ENCODE measurements at regions not wholly inside any gene's neighbourhood (a gene's known extent, or its start where the extent isn't known, plus 50 kb on each side); places are given as distances from the start of the nearest gene placed in this dataset.

DNA sequence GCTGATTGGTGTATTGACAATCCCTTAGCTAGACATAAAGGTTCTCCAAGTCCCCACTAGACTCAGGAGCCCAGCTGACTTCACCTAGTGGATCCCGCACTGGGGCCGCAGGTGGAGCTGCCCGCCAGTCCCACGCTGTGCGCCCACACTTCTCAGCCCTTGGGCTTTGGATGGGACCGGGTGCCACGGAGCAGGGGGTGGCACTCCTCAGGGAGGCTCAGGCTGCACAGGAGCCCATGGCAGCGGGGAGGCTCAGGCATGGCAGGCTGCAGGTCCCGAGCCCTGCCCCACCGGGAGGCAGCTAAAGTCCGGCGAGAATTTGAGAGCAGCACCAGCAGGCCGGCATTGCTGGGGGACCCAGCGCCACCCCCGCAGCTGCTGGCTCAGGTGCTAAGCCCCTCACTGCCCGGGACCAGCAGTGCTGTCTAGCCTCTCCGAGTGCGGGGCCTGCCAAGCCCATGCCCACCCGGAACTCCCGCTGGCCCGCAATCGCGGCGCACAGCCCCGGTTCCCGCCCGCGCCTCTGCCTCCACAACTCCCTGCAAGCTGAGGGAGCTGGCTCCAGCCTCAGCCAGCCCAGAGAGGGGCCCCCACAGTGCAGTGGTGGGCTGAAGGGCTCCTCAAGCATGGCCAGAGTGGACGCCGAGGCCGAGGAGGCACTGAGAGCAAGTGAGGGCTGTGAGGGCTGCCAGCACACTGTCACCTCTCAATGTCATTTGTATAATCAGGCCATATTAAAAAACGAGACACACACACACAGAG is 437.2 kb downstream of the CSNK1G3 start:
- TF ChIP-seq, protein P1, sequence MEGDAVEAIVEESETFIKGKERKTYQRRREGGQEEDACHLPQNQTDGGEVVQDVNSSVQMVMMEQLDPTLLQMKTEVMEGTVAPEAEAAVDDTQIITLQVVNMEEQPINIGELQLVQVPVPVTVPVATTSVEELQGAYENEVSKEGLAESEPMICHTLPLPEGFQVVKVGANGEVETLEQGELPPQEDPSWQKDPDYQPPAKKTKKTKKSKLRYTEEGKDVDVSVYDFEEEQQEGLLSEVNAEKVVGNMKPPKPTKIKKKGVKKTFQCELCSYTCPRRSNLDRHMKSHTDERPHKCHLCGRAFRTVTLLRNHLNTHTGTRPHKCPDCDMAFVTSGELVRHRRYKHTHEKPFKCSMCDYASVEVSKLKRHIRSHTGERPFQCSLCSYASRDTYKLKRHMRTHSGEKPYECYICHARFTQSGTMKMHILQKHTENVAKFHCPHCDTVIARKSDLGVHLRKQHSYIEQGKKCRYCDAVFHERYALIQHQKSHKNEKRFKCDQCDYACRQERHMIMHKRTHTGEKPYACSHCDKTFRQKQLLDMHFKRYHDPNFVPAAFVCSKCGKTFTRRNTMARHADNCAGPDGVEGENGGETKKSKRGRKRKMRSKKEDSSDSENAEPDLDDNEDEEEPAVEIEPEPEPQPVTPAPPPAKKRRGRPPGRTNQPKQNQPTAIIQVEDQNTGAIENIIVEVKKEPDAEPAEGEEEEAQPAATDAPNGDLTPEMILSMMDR (IDR thresholded peaks at IDR 0.05; ENCODE audit: low read depth, low read length, missing control alignments) = no peak
- Histone ChIP-seq H3K27ac (no peak overlapping the region), H3K36me3 (replicated peaks) (no peaks in the 10 kb centered on the region), H3K4me3 (ENCODE audit: low read depth, low read length) (no peak overlapping the region), H3K27me3 (replicated peaks) (no peaks in the 10 kb centered on the region)
- DNase-seq = no peak
- in situ Hi-C loops (cut with HindIII; ENCODE audit: low pct_ligation_motif_present, low sequenced_read_pairs) = no loop called here

DNA sequence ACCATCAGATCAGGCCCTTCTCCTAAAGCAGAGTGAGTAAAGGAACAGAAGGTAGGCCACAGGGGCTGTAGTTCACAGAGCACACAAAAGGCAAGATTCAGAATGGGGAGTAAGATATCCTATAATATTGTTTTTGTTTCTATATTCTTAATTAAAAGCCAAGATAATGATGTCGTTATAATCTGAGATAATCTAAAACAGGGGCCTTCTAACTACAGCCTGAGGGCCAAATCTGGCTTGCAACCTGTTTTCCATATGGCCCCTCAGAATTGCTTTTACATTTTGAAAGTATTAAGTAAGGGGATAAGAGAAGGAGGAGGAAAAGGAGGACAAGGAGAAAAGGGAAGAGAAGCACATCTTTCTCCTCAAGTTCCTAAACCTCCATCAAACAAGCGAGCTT is 435.8 kb downstream of the CSNK1G3 start:
- Histone ChIP-seq H3K27ac (no peak overlapping the region), H3K4me3 (ENCODE audit: low read depth, low read length) (no peak overlapping the region), H3K36me3 (replicated peaks) (no peaks in the 10 kb centered on the region), H3K27me3 (replicated peaks) (no peaks in the 10 kb centered on the region)
- no peak for DNase-seq
- in situ Hi-C loops (cut with HindIII; ENCODE audit: low pct_ligation_motif_present, low sequenced_read_pairs) = no loop called here
- TF ChIP-seq, protein P1 (IDR thresholded peaks at IDR 0.05; ENCODE audit: low read depth, low read length, missing control alignments) = no peak

DNA sequence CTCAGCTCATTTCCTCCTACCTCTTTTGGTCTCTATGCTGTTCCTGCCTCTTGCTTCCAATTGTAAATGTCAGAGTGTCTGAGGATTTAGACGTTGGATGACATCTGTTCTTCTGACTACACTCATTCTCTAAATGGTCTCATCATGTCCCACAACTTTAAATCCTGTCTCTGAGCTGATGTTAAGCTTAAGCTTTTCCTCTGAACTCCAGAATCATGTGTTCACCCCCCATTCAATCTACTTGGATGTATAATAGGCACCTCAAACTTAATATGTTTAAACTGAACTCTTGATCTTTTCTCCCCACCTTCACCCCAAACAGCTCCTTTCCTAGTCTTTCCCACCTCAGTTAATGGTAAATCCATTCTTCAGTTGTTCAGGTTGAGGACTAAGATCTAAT is 433.6 kb downstream of the CSNK1G3 start:
- Histone ChIP-seq H3K27me3 (replicated peaks) (no peaks in the 10 kb centered on the region), H3K4me3 (ENCODE audit: low read depth, low read length) (no peak overlapping the region)
- in situ Hi-C loops (cut with HindIII; ENCODE audit: low pct_ligation_motif_present, low sequenced_read_pairs) = no loop called here

DNA sequence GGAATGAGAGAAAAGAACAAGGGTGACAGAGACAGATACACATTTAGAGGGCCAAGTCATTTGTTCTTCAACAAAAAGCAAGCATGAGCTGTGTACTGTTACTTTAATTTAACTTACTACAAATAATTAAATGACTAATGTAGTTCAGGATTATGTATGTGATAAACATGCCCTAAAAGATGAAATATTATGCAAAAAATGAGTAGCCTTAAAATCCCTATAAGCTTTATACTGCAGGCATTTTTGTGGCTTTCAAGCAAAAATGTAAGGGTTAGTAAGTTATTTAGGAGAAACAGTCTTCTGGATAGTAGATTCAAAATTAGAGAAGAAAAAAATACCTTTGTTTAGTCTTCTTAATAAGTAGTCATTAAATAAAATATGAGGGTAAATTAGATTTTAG is 431.2 kb downstream of the CSNK1G3 start:
- in situ Hi-C loops (cut with HindIII; ENCODE audit: low pct_ligation_motif_present, low sequenced_read_pairs) = no loop called here
- no peaks in the 10 kb centered on the region for H3K36me3 ChIP-seq (replicated peaks)
- no peak overlapping the region for H3K27ac ChIP-seq
- H3K4me3 ChIP-seq (ENCODE audit: low read depth, low read length) = no peak overlapping the region
- TF ChIP-seq, protein P1 (IDR thresholded peaks at IDR 0.05; ENCODE audit: low read depth, low read length, missing control alignments) = no peak
- no peaks in the 10 kb centered on the region for H3K27me3 ChIP-seq (replicated peaks)
- no peak for DNase-seq

More for the DNA sequence above, 433.6 kb downstream of the CSNK1G3 start:
- TF ChIP-seq, protein P1 (IDR thresholded peaks at IDR 0.05; ENCODE audit: low read depth, low read length, missing control alignments) = no peak
- Histone ChIP-seq H3K36me3 (replicated peaks) (no peaks in the 10 kb centered on the region), H3K27ac (no peak overlapping the region)
- DNase-seq = no peak

DNA sequence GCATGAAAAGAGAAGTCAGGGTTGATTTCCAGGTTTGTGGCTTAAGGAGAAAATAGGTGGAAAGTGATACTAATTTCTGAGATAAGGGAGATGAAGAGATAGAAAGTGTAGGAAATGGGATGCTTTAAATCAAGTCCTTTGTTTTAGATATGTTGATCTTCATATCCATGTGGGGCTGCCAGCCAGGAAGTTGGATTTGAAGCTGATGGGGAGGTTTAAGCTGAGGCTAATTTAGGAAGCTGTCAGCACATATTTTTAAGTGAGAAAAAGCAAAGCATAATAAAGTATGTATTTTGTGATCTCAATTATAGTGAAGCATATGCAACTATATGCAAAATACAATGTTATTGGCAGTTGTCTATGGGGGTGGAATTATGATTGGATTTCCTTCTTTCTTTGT is 428.4 kb downstream of the CSNK1G3 start:
- no peak overlapping the region for H3K4me3 ChIP-seq (ENCODE audit: low read depth, low read length)
- TF ChIP-seq, protein P1 (IDR thresholded peaks at IDR 0.05; ENCODE audit: low read depth, low read length, missing control alignments) = no peak
- H3K27ac ChIP-seq = no peak overlapping the region
- in situ Hi-C loops (cut with HindIII; ENCODE audit: low pct_ligation_motif_present, low sequenced_read_pairs) = no loop called here
- H3K27me3 ChIP-seq (replicated peaks) = no peaks in the 10 kb centered on the region
- H3K36me3 ChIP-seq (replicated peaks) = no peaks in the 10 kb centered on the region
- DNase-seq = no peak

DNA sequence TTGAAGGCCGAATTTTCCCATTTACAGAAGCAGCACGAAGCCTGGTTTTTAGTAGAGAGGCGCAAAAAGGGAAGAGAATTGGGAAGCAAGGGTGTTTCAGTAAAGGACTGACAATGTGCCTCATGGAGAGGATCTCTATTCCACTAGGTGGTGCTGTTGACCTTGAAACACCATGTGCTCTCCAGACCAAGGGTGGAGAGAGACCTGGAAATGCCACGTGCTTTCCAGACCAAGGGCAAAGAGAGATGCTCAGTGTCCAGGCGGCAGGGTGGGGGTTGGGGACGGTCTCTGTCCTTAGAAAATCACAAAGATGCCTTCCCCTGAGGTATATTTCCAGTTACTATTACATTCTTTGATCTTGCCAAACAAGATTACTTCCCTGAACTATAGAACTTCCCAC is 425.3 kb downstream of the CSNK1G3 start:
- Histone ChIP-seq H3K36me3 (replicated peaks) (no peaks in the 10 kb centered on the region), H3K27ac (no peak overlapping the region), H3K4me3 (ENCODE audit: low read depth, low read length) (no peak overlapping the region), H3K27me3 (replicated peaks) (no peaks in the 10 kb centered on the region)
- in situ Hi-C loops (cut with HindIII; ENCODE audit: low pct_ligation_motif_present, low sequenced_read_pairs) = no loop called here
- TF ChIP-seq, protein P1 (IDR thresholded peaks at IDR 0.05; ENCODE audit: low read depth, low read length, missing control alignments) = peak; percentile 64
- DNase-seq = peak; percentile 52
